IMR-90 (cell line): ENCODE measurements at regions not wholly inside any gene's neighbourhood (a gene's known extent, or its start where the extent isn't known, plus 50 kb on each side); places are given as distances from the start of the nearest gene placed in this dataset.

Experiments
- ATAC-seq: fragments of 200-7000 bp; cut with Tn5 transposase; 2 replicates; pipeline ENCODE4 v1.9.1; 2020; ENCODE audit warnings: low read depth, mild to moderate bottlenecking, moderate library complexity
- BruUV-seq: library from RNA; stranded (reverse); fragments of 400-500 nt; replicated peaks from 2 replicates; lab custom pipeline; 2021; lab: Mats Ljungman, UMichigan
- CTCF ChIA-PET: fragments of 300-600 bp; formaldehyde crosslinking; extraction: SDS; loops from one replicate; lab custom pipeline; 2021; ENCODE audit warnings: antibody characterized with exemption; lab: Yijun Ruan, JAX
- POLR2A ChIA-PET: fragments of 300-600 bp; sonication (Branson Sonifier 250); formaldehyde crosslinking; loops from one replicate; lab custom pipeline; 2022; ENCODE audit warnings: antibody characterized with exemption; ENCODE audit not compliant: unreplicated experiment; lab: Charles Lee
- DNase-seq: peaks from one replicate; pipeline ENCODE4 v3.0.0; 2013
- H2AFZ ChIP-seq: replicated peaks from 2 replicates; pipeline ENCODE3; 2013; ENCODE audit warnings: low read length, mild to moderate bottlenecking; ENCODE audit not compliant: poor library complexity
- H2AK5ac ChIP-seq: 2 replicates; pipeline ENCODE4 v1.6.1; 2013; ENCODE audit warnings: low read depth, low read length, inconsistent platforms
- H2AK9ac ChIP-seq: replicated peaks from 2 replicates; pipeline ENCODE3; 2013; ENCODE audit warnings: mild to moderate bottlenecking, low read depth, low read length, moderate library complexity; ENCODE audit not compliant: poor library complexity
- H2BK120ac ChIP-seq: 2 replicates; pipeline ENCODE4 v1.6.1; 2013; ENCODE audit warnings: low read depth, low read length, inconsistent platforms
- H2BK15ac ChIP-seq: 3 replicates; pipeline ENCODE4 v1.6.1; 2013; ENCODE audit warnings: low read depth, low read length, inconsistent platforms
- H2BK20ac ChIP-seq: 2 replicates; pipeline ENCODE4 v1.6.1; 2013; ENCODE audit warnings: low read depth, mild to moderate bottlenecking, inconsistent platforms, low read length, moderate library complexity
- H2BK5ac ChIP-seq: 2 replicates; pipeline ENCODE4 v1.6.1; 2013; ENCODE audit warnings: mild to moderate bottlenecking, low read depth, low read length, inconsistent platforms; ENCODE audit not compliant: poor library complexity, severe bottlenecking
- H3K14ac ChIP-seq: replicated peaks from 2 replicates; pipeline ENCODE4 v1.6.1; 2013; ENCODE audit warnings: low read depth, low read length, inconsistent platforms
- H3K18ac ChIP-seq: 2 replicates; pipeline ENCODE4 v1.6.1; 2013; ENCODE audit warnings: low read depth, low read length, control low read depth
- H3K23ac ChIP-seq: 2 replicates; pipeline ENCODE4 v1.6.1; 2013; ENCODE audit warnings: low read depth, low read length, inconsistent platforms
- H3K27ac ChIP-seq: 2 replicates; pipeline ENCODE4 v1.5.1; 2013; ENCODE audit warnings: mild to moderate bottlenecking, control low read depth, low read length; ENCODE audit not compliant: insufficient read depth
- H3K27me3 ChIP-seq: 2 replicates; pipeline ENCODE4 v1.6.1; 2013; ENCODE audit warnings: low read length; ENCODE audit not compliant: control insufficient read depth, insufficient read depth
- H3K36me3 ChIP-seq: 2 replicates; pipeline ENCODE4 v1.6.1; 2013; ENCODE audit warnings: low read length, mixed read lengths; ENCODE audit not compliant: control insufficient read depth, insufficient read depth
- H3K4ac ChIP-seq: 2 replicates; pipeline ENCODE4 v1.6.1; 2013; ENCODE audit warnings: low read depth, low read length, inconsistent platforms
- H3K4me1 ChIP-seq: 2 replicates; pipeline ENCODE4 v1.6.1; 2013; ENCODE audit warnings: low read length, mixed read lengths; ENCODE audit not compliant: control insufficient read depth, insufficient read depth
- H3K4me2 ChIP-seq: 2 replicates; pipeline ENCODE4 v1.6.1; 2013; ENCODE audit warnings: low read depth, mild to moderate bottlenecking, control low read depth, low read length, moderate library complexity
- H3K4me3 ChIP-seq: 2 replicates; pipeline ENCODE4 v1.5.1; 2013; ENCODE audit warnings: low read depth, mild to moderate bottlenecking, control low read depth, low read length, moderate library complexity; ENCODE audit not compliant: insufficient read depth
- H3K56ac ChIP-seq: 2 replicates; pipeline ENCODE4 v1.6.1; 2013; ENCODE audit warnings: low read length, inconsistent platforms; ENCODE audit not compliant: insufficient read depth; ENCODE audit errors: extremely low read depth
- H3K79me1 ChIP-seq, 2 experiments: 2 replicates each; pipeline ENCODE4 v1.6.1; 2013; ENCODE audit warnings: low read length in 2 of 2, inconsistent platforms in 1 of 2, low read depth in 1 of 2
- H3K9ac ChIP-seq: 2 replicates; pipeline ENCODE4 v1.6.1; 2013; ENCODE audit warnings: low read depth, low read length, control low read depth
- H3K9me1 ChIP-seq: 2 replicates; pipeline ENCODE4 v1.6.1; 2013; ENCODE audit warnings: low read length, inconsistent platforms; ENCODE audit not compliant: insufficient read depth
- H3K9me3 ChIP-seq: 2 replicates; pipeline ENCODE4 v1.6.1; 2013; ENCODE audit warnings: low read length; ENCODE audit not compliant: control insufficient read depth, insufficient read depth
- H4K20me1 ChIP-seq: 2 replicates; pipeline ENCODE4 v1.6.1; 2013; ENCODE audit warnings: low read length, inconsistent platforms; ENCODE audit not compliant: insufficient read depth
- H4K5ac ChIP-seq: 2 replicates; pipeline ENCODE4 v1.6.1; 2013; ENCODE audit warnings: mild to moderate bottlenecking, low read depth, low read length, control low read depth
- H4K8ac ChIP-seq, 2 experiments: 2 replicates each; pipeline ENCODE4 v1.6.1; 2013; ENCODE audit warnings: low read depth in 2 of 2, low read length in 2 of 2, control low read depth in 1 of 2, inconsistent platforms in 1 of 2
- H4K91ac ChIP-seq: 2 replicates; pipeline ENCODE4 v1.6.1; 2013; ENCODE audit warnings: low read depth, low read length, inconsistent platforms; ENCODE audit not compliant: insufficient read depth
- BHLHE40 ChIP-seq: fragments of 150-350 bp; IDR thresholded peaks from 2 replicates; pipeline ENCODE4 v1.6.1; 2016; ENCODE audit warnings: mild to moderate bottlenecking, low read depth, low read length
- CEBPB ChIP-seq: IDR thresholded peaks from 2 replicates; pipeline ENCODE4 v1.6.1; 2012; ENCODE audit warnings: low read depth, low read length, improper control_type of control experiment
- CHD1 ChIP-seq: IDR thresholded peaks from 2 replicates; pipeline ENCODE4 v1.6.1; 2012; ENCODE audit warnings: low read depth, low read length, improper control_type of control experiment
- FOS ChIP-seq: fragments of 150-350 bp; IDR thresholded peaks from 2 replicates; pipeline ENCODE4 v1.6.1; 2016; ENCODE audit warnings: low read depth, low read length
- MAFK ChIP-seq: IDR thresholded peaks from 2 replicates; pipeline ENCODE4 v1.6.1; 2012; ENCODE audit warnings: low read depth, low read length, improper control_type of control experiment
- MAZ ChIP-seq: IDR thresholded peaks from 2 replicates; pipeline ENCODE4 v1.6.1; 2012; ENCODE audit warnings: low read depth, mild to moderate bottlenecking, low read length, improper control_type of control experiment, moderate library complexity, borderline replicate concordance
- MXI1 ChIP-seq: IDR thresholded peaks from 2 replicates; pipeline ENCODE4 v1.6.1; 2012; ENCODE audit warnings: low read depth, mild to moderate bottlenecking, low read length, moderate library complexity, borderline replicate concordance
- NFE2L2 ChIP-seq: fragments of 150-350 bp; IDR thresholded peaks from 2 replicates; pipeline ENCODE4 v1.6.1; 2016; ENCODE audit warnings: low read depth, mild to moderate bottlenecking, low read length
- POLR2A ChIP-seq: IDR thresholded peaks from 2 replicates; pipeline ENCODE4 v1.6.1; 2012; ENCODE audit warnings: mild to moderate bottlenecking, low read depth, low read length
- RAD21 ChIP-seq: IDR thresholded peaks from 2 replicates; pipeline ENCODE4 v1.6.1; 2012; ENCODE audit warnings: low read length, improper control_type of control experiment
- RCOR1 ChIP-seq: IDR thresholded peaks from 2 replicates; pipeline ENCODE4 v1.6.1; 2012; ENCODE audit warnings: mild to moderate bottlenecking, low read length, improper control_type of control experiment; ENCODE audit not compliant: insufficient replicate concordance
- RFX5 ChIP-seq: IDR thresholded peaks from 2 replicates; pipeline ENCODE4 v1.8.0; 2012; ENCODE audit warnings: low read depth, mild to moderate bottlenecking, low read length, moderate library complexity
- SMC3 ChIP-seq: fragments of 150-350 bp; IDR thresholded peaks from 2 replicates; pipeline ENCODE4 v1.6.1; 2016; ENCODE audit warnings: low read depth, mild to moderate bottlenecking, antibody characterized with exemption, low read length, moderate library complexity
- WGBS, 2 experiments: methylation state at CpG; one replicate each; pipeline versions ENCODE4 v1.1.5 to v1.1.7; 2013; ENCODE audit warnings: missing lambda C conversion rate in 2 of 2; ENCODE audit not compliant: insufficient read length in 1 of 2; ENCODE audit errors: extremely low coverage in 2 of 2; 5-methylcytosine and 5-hydroxymethylcytosine counted together
- dilution Hi-C: fragments of 300-500 bp; cut with HindIII; formaldehyde crosslinking; loops from one replicate; pipeline ENCODE4 v1.14.3; 2018; ENCODE audit warnings: low sequenced_read_pairs; ENCODE audit not compliant: unreplicated experiment
- in situ Hi-C: fragments of 300-500 bp; cut with MboI; formaldehyde crosslinking; loops from 3 replicates; pipeline ENCODE4 v1.14.3; 2019; ENCODE audit warnings: low sequenced_read_pairs, inconsistent platforms, mixed read lengths
- intact Hi-C: fragments of 100-400 bp; cut with micrococcal nuclease; formaldehyde crosslinking; loops from 2 replicates; pipeline ENCODE4 v1.10.0; 2022
- TF ChIP-seq, protein P1 (sequence below): fragments of 150-350 bp; IDR thresholded peaks from 2 replicates; pipeline ENCODE4 v1.6.1; 2017; ENCODE audit warnings: mild to moderate bottlenecking, antibody characterized with exemption, low read length, low read depth
- TF ChIP-seq, protein P2 (sequence below): fragments of 150-350 bp; IDR thresholded peaks from 2 replicates; pipeline ENCODE4 v1.6.1; 2016; ENCODE audit warnings: low read depth, mild to moderate bottlenecking, low read length, moderate library complexity, borderline replicate concordance

DNA sequence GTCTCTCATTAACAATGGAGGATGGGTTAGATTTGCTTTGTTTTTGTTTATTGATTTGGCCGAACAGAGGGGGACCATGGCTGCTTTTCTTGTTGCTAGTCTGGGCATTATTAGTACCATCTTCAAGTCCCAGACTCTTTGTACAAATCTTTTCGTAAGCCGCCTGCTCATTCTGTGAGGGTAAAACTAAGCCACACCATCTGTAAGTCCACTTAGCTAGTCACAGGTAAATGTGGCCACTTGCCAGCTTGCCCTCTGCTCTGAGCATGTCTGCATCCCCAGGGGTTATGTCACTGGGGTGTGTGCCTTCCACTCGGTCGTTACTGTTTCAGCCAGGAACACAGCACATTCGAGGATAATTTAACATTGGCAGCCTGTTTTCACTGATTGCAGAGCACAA is 85.6 kb downstream of the SMIM21 start:
- POLR2A ChIA-PET, result no interaction called here
- dilution Hi-C loops (no loop called here), intact Hi-C loops (no loop called here), in situ Hi-C loops (no loop called here)
- H3K4me1 ChIP-seq, result no peaks in the 10 kb centered on the region
- H2BK15ac ChIP-seq, result no peak overlapping the region
- CTCF ChIA-PET, result interaction anchor here (0.5 kb wide), 1 partner anchor 34 kb away, joined by 3 read pairs; no protein-coding TSS in a partner anchor
- TF ChIP-seq RCOR1 (no peak), MXI1 (no peak), MAFK (no peak), CHD1 (no peak), CEBPB (no peak), NFE2L2 (no peak), RFX5 (no peak), SMC3 (no peak), POLR2A (no peak), MAZ (no peak), RAD21 (no peak), FOS (no peak), BHLHE40 (no peak)
- TF ChIP-seq, protein P1, sequence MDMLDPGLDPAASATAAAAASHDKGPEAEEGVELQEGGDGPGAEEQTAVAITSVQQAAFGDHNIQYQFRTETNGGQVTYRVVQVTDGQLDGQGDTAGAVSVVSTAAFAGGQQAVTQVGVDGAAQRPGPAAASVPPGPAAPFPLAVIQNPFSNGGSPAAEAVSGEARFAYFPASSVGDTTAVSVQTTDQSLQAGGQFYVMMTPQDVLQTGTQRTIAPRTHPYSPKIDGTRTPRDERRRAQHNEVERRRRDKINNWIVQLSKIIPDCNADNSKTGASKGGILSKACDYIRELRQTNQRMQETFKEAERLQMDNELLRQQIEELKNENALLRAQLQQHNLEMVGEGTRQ, result no peak
- TF ChIP-seq, protein P2, sequence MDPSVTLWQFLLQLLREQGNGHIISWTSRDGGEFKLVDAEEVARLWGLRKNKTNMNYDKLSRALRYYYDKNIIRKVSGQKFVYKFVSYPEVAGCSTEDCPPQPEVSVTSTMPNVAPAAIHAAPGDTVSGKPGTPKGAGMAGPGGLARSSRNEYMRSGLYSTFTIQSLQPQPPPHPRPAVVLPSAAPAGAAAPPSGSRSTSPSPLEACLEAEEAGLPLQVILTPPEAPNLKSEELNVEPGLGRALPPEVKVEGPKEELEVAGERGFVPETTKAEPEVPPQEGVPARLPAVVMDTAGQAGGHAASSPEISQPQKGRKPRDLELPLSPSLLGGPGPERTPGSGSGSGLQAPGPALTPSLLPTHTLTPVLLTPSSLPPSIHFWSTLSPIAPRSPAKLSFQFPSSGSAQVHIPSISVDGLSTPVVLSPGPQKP, result no peak
- no peak for DNase-seq
- H3K36me3 ChIP-seq, result no peaks in the 10 kb centered on the region
- H2BK120ac ChIP-seq, result no peak overlapping the region
- H2BK5ac ChIP-seq, result no peak overlapping the region
- H4K5ac ChIP-seq, result no peak overlapping the region
- no peak overlapping the region for H4K8ac ChIP-seq
- no peak overlapping the region for H3K18ac ChIP-seq
- peaks cover 2% of the 10 kb centered on the region for H3K27me3 ChIP-seq
- H4K91ac ChIP-seq, result no peak overlapping the region
- ATAC-seq, result no peak
- H2BK20ac ChIP-seq, result no peak overlapping the region
- no TSS peak for BruUV-seq
- H4K20me1 ChIP-seq, result no peaks in the 10 kb centered on the region
- no peaks in the 10 kb centered on the region for H3K9me1 ChIP-seq
- H3K56ac ChIP-seq, result no peak overlapping the region
- H3K23ac ChIP-seq, result no peak overlapping the region
- H3K79me1 ChIP-seq, result no peaks in the 10 kb centered on the region
- H3K27ac ChIP-seq, result no peak overlapping the region
- no CpG with 5 or more reads among the region's 6 CpGs for WGBS, 2 experiments
- no peak overlapping the region for H2AFZ ChIP-seq
- H3K4me3 ChIP-seq, result no peak overlapping the region
- H3K9me3 ChIP-seq, result no peaks in the 10 kb centered on the region
- H3K4ac ChIP-seq, result no peak overlapping the region
- H3K4me2 ChIP-seq, result no peak overlapping the region
- H3K9ac ChIP-seq, result no peak overlapping the region
- H3K14ac ChIP-seq, result no peak overlapping the region
- no peak overlapping the region for H2AK9ac ChIP-seq
- H2AK5ac ChIP-seq, result no peak overlapping the region
